ENCODE measurements at regions not wholly inside any gene's neighbourhood (a gene's known extent, or its start where the extent isn't known, plus 50 kb on each side); places are given as distances from the start of the nearest gene placed in this dataset.
A peak's percentile ranks its signal among the peaks of the same experiment; 100 is the strongest.

- DNase-seq, result no peak
These were observed 103.1 kb downstream of the FAS start for GRCh38 chr10:89093728-89094127.

GRCh38 chr10:89092981-89093380, 102.4 kb downstream of the FAS start:
- DNase-seq, result no peak

- no peak for DNase-seq
These were observed 101.8 kb downstream of the FAS start for GRCh38 chr10:89092439-89092838.

- no peak for DNase-seq
These were observed 100.9 kb downstream of the FAS start for GRCh38 chr10:89091496-89091895.

- no peak for DNase-seq
These were observed 100.3 kb downstream of the FAS start for GRCh38 chr10:89090756-89091445.

GRCh38 chr10:89086801-89087521, 96.4 kb downstream of the FAS start:
- DNase-seq, result peak; percentile 46

GRCh38 chr10:89085153-89085552, 94.6 kb downstream of the FAS start:
- DNase-seq, result no peak

- DNase-seq, result no peak
These were observed 91.5 kb downstream of the FAS start for GRCh38 chr10:89082086-89082485.

GRCh38 chr10:89080660-89081059, 90.1 kb downstream of the FAS start:
- DNase-seq, result no peak

- no peak for DNase-seq
These were observed 89.4 kb downstream of the FAS start for GRCh38 chr10:89079961-89080360.

- no peak for DNase-seq
These were observed 88.4 kb downstream of the FAS start for GRCh38 chr10:89078724-89079672.

- DNase-seq, result no peak
These were observed 85.5 kb downstream of the FAS start for GRCh38 chr10:89076120-89076519.

- DNase-seq, result no peak
These were observed 85.0 kb downstream of the FAS start for GRCh38 chr10:89075631-89076030.

GRCh38 chr10:89074120-89074519, 83.5 kb downstream of the FAS start:
- no peak for DNase-seq

- DNase-seq, result no peak
These were observed 83.1 kb downstream of the FAS start for GRCh38 chr10:89073719-89074118.

GRCh38 chr10:89069589-89069988, 79.0 kb downstream of the FAS start:
- no peak for DNase-seq

All from CD4-positive, alpha-beta T cell treated with Interleukin-15 for 1 hour (primary cell).